Heart right ventricle (tissue), 16 donors: ENCODE measurements at regions not wholly inside any gene's neighbourhood (a gene's known extent, or its start where the extent isn't known, plus 50 kb on each side); places are given as distances from the start of the nearest gene placed in this dataset.
"Not testable (repeated sequence)": the region's sequence is repeated elsewhere in the genome, so short reads cannot be mapped to it uniquely, and the experiment has no call there.

Source experiments
- ATAC-seq, 8 donors: fragments of 200-7000 bp; cut with Tn5 transposase; one replicate each; pipeline ENCODE4 v1.9.1; 2020; ENCODE audit warnings: mild to moderate bottlenecking in 8 of 8, moderate library complexity in 8 of 8, moderate number of reproducible peaks in 1 of 8
- DNase-seq, 2 donors: peaks; one replicate each; pipeline ENCODE4 v3.0.0-alpha.2; 2020
- H3K27ac ChIP-seq, 10 donors: fragments of 200-600 bp; sonication (generic) in 2 of 10; one replicate each; pipeline versions ENCODE4 v1.5.0 to v1.8.0; 2020 to 2022; ENCODE audit warnings: mild to moderate bottlenecking in 3 of 10
- H3K27me3 ChIP-seq, 7 donors: fragments of 200-600 bp; one replicate each; pipeline ENCODE4 v1.8.0; 2021 to 2022; ENCODE audit warnings: mild to moderate bottlenecking in 2 of 7
- H3K36me3 ChIP-seq, 9 donors: fragments of 200-600 bp; sonication (generic) in 1 of 9; one replicate each; pipeline versions ENCODE4 v1.5.0 to v1.8.0; 2020 to 2022; ENCODE audit warnings: mild to moderate bottlenecking in 2 of 9
- H3K4me1 ChIP-seq, 9 donors: fragments of 200-600 bp; sonication (generic) in 1 of 9; one replicate each; pipeline versions ENCODE4 v1.5.0 to v1.8.0; 2020 to 2022; ENCODE audit warnings: mild to moderate bottlenecking in 4 of 9
- H3K4me3 ChIP-seq, 10 donors: fragments of 200-600 bp; sonication (generic) in 2 of 10; one replicate each; pipeline versions ENCODE4 v1.5.0 to v1.8.0; 2020 to 2022; ENCODE audit warnings: mild to moderate bottlenecking in 7 of 10, moderate library complexity in 2 of 10
- H3K9me3 ChIP-seq, 11 donors: fragments of 200-600 bp in 10 of 11; sonication (generic) in 2 of 11; one replicate each; pipeline versions ENCODE4 v1.5.0 to v1.8.0; 2013 to 2022; ENCODE audit warnings: mild to moderate bottlenecking in 2 of 11, control low read depth in 1 of 11, moderate library complexity in 1 of 11
- CTCF ChIP-seq, 9 donors: fragments of 200-600 bp; sonication (generic) in 2 of 9; IDR thresholded peaks; one replicate each; pipeline versions ENCODE4 v1.5.0 to v1.8.0; 2021 to 2022; ENCODE audit warnings: antibody characterized with exemption in 9 of 9, mild to moderate bottlenecking in 5 of 9, moderate library complexity in 1 of 9
- WGBS, 2 donors: extraction: QIAGEN DNeasy Blood & Tissue Kit; methylation state at CpG; one replicate each; pipeline ENCODE4 v1.1.7; 2013; ENCODE audit warnings: inconsistent platforms in 1 of 2; 5-methylcytosine and 5-hydroxymethylcytosine counted together
- intact Hi-C, 10 donors: fragments of 100-400 bp; cut with DNase I; formaldehyde crosslinking; loops; one replicate each; pipeline versions ENCODE4 v1.11.1 to v1.14.2; 2022
- donor health status: Arrhythmogenic right ventricular cardiomyopathy.
- donor health status: ischemic (EF 13 %, LVEDD 7.1; RV severe dilation, severe dysfunction).
- donor health status: healthy with polysubstance abuse.
- donor health status: DM: no; HTN: yes; CAD: no.
- donor health status: DM: no; HTN: no; CAD: no.
- donor health status: ischemic (EF 25% LVEDD 6.9; RV normal size, moderate dysfunction).
- donor health status: ischemic (EF 25% LVEDD 5.7; RV mildly dilated, moderate dysfunction).
- donor health status: healthy.
- donor health status: DM: yes; HTN: yes; CAD: no.
- donor health status: Ischemic cardiomyopathy.
- donor health status: ischemic (EF 35%, LVEDD 5.7; RV mildly dilated, moderate dysfunction).
- donor health status: nonischemic (EF 11% LVEDD 7.7; RV severe dilation, severe dysfunction).
- donor health status: DM: yes; HTN: yes; CAD: no.
- donor health status: PGD.
- donor health status: ischemic (EF 29% LVEDD 5.4; RV normal size, mild dysfunction).
- donor health status: nonischemic (EF 23%, LVEDD 6.1; RV moderate dilation, normal function).

- no peak for TF ChIP-seq CTCF (IDR thresholded peaks at IDR 0.05)
- no peak for DNase-seq
- Histone ChIP-seq H3K9me3 (no peaks in the 10 kb centered on the region), H3K4me1 (peaks cover 6 to 50% (median 28%) of the 10 kb centered on the region in 9 donors), H3K27ac (peak overlapping the region in 4 of 10 donors; percentile 20 to 89 (median 32)), H3K27me3 (no peaks in the 10 kb centered on the region), H3K4me3 (no peak overlapping the region), H3K36me3 (no peaks in the 10 kb centered on the region)
- WGBS, 2 donors, result 91 to 95% methylated on average over 3 of the region's 3 CpGs
- intact Hi-C loops, result loop anchor here in 1 of 10 donors (10.0 kb wide), 1 partner anchor 132 kb away; the partner anchor contains the start of gene PELI1
- no peak for ATAC-seq
Observed at GRCh38 chr2:64276417-64277095, 132.3 kb upstream of the PELI1 start.

GRCh38 chr2:64277101-64277849 lies 133.1 kb upstream of the PELI1 start:
- intact Hi-C loops, result loop anchor here in 1 of 10 donors (10.0 kb wide), 1 partner anchor 132 kb away; the partner anchor contains the start of gene PELI1
- no peak for DNase-seq
- Histone ChIP-seq H3K4me1 (peaks cover 6 to 48% (median 26%) of the 10 kb centered on the region in 9 donors), H3K9me3 (no peaks in the 10 kb centered on the region), H3K36me3 (no peaks in the 10 kb centered on the region), H3K27me3 (no peaks in the 10 kb centered on the region), H3K4me3 (no peak overlapping the region), H3K27ac (peak overlapping the region in 4 of 10 donors; percentile 20 to 89 (median 32))
- 85 to 87% methylated on average over 9 of the region's 9 CpGs for WGBS, 2 donors
- TF ChIP-seq CTCF (IDR thresholded peaks at IDR 0.05), result no peak
- peak in 2 of 8 donors; percentile 6 to 13 for ATAC-seq

GRCh38 chr2:64280812-64281211 lies 136.6 kb upstream of the PELI1 start:
- WGBS, 2 donors, result no CpG with 5 or more reads among the region's 2 CpGs
- intact Hi-C loops, result not testable (repeated sequence)

GRCh38 chr2:64283006-64283570 lies 138.9 kb upstream of the PELI1 start:
- peaks cover 0 to 26% (median 19%) of the 10 kb centered on the region in 9 donors for H3K4me1 ChIP-seq
- H3K36me3 ChIP-seq, result no peaks in the 10 kb centered on the region
- no peak for DNase-seq
- H3K27ac ChIP-seq, result peak overlapping the region in 5 of 10 donors; percentile 38 to 78 (median 52)
- H3K4me3 ChIP-seq, result peak overlapping the region in 3 of 10 donors; percentile 12 to 13 (median 12)
- WGBS, 2 donors, result 92 to 98% methylated on average over 5 of the region's 5 CpGs
- intact Hi-C loops, result no loop called here
- H3K9me3 ChIP-seq, result no peaks in the 10 kb centered on the region
- no peaks in the 10 kb centered on the region for H3K27me3 ChIP-seq
- no peak for ATAC-seq
- TF ChIP-seq CTCF (IDR thresholded peaks at IDR 0.05), result no peak

More at GRCh38 chr2:64280812-64281211, 136.6 kb upstream of the PELI1 start:
- not testable (repeated sequence) for ATAC-seq, H3K36me3 ChIP-seq, H3K9me3 ChIP-seq, DNase-seq, H3K4me3 ChIP-seq, H3K27ac ChIP-seq, H3K27me3 ChIP-seq
- peaks cover 0 to 33% (median 17%) of the 10 kb centered on the region in 9 donors for H3K4me1 ChIP-seq
